Activated naive CD4-positive, alpha-beta T cell treated with anti-CD3 and anti-CD28 coated beads, Interleukin-2, amount 50 U/mL, for 72 hours (primary cell): ENCODE measurements at regions not wholly inside any gene's neighbourhood (a gene's known extent, or its start where the extent isn't known, plus 50 kb on each side); places are given as distances from the start of the nearest gene placed in this dataset.
"Not testable (repeated sequence)": the region's sequence is repeated elsewhere in the genome, so short reads cannot be mapped to it uniquely, and the experiment has no call there.

ENCODE experiments used
- ATAC-seq, 2 donors: fragments of 150-1000 bp; cut with Tn5 transposase; 2 replicates each; pipeline ENCODE4 v1.10.0; 2021; ENCODE audit warnings: mild to moderate bottlenecking in 2 of 2, moderate library complexity in 2 of 2
- DNase-seq, 2 donors: peaks; one replicate each; pipeline ENCODE4 v3.0.0; 2021 to 2022; ENCODE audit warnings: low spot score in 2 of 2
- H3K27ac Mint-ChIP-seq, 2 donors: one replicate each; pipeline ENCODE4 v1.8.0; 2022; ENCODE audit warnings: mild to moderate bottlenecking in 2 of 2, mixed read lengths in 2 of 2
- H3K36me3 Mint-ChIP-seq, 2 donors: one replicate each; pipeline ENCODE4 v1.8.0; 2022; ENCODE audit warnings: mixed read lengths in 2 of 2
- H3K9me3 Mint-ChIP-seq, 2 donors: one replicate each; pipeline ENCODE4 v1.8.0; 2022; ENCODE audit warnings: mixed read lengths in 2 of 2

- Mint-ChIP-seq H3K9me3 (peaks cover 0 to 8% of the 10 kb centered on the region in 2 donors), H3K27ac (no peak overlapping the region), H3K36me3 (no peaks in the 10 kb centered on the region)
- DNase-seq (no peak), ATAC-seq (no peak)
Observed at GRCh38 chr4:156378033-156378665, 424.5 kb upstream of the CTSO start.

DNA sequence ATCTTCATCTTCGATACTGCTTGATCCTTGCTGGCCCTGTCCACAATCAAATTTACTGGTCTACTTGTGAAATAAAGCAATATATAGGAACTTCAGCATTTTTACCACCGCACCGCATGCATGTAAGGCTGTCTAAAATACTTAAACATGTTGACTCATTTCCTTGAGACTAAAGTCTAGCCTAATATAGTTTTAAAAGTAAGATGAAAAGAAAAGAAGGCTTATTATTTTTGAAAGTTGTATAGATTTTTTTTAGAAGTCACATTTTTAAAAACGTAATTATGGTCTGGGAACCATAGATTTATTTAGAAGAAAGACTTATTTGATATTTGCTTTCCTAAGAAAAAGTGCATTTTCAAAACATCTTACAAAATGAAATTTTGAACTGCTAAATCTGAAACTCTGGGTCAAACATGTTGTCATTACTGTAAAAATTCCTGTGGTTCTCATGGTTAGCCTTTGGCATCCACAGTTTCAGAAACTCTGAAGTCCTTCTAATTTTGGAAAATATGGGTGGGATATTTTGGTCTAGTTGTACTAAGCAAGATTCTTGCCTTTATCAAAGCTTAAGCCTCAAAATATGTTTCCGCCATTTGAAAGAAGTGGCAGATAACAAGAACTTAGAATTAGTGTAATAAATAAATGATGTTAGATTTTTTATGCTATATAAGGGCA is 423.5 kb upstream of the CTSO start:
- no peak for DNase-seq
- H3K36me3 Mint-ChIP-seq = no peaks in the 10 kb centered on the region
- H3K9me3 Mint-ChIP-seq = peaks cover 0 to 8% of the 10 kb centered on the region in 2 donors
- no peak for ATAC-seq
- H3K27ac Mint-ChIP-seq = no peak overlapping the region

DNA sequence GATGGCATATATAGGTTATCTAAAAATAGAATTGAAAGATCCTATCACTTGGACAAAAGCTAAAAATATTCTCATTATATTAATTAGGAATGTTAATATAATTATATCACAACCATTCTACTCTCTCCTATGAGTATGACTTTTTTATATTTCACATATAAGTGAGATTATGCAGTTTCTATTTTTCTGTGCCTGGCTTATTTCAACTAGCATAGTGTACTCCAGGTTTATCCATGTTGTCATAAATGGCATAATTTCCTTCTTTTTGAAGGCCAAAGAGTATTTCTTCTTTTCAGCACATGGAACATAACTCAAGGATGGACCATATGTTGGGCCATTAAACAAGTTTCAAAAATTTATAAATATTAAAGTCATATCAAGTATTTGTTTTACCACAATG is 421.2 kb upstream of the CTSO start:
- Mint-ChIP-seq H3K9me3 (peaks cover 0 to 8% of the 10 kb centered on the region in 2 donors), H3K27ac (no peak overlapping the region), H3K36me3 (no peaks in the 10 kb centered on the region)
- DNase-seq (no peak), ATAC-seq (no peak)

DNA sequence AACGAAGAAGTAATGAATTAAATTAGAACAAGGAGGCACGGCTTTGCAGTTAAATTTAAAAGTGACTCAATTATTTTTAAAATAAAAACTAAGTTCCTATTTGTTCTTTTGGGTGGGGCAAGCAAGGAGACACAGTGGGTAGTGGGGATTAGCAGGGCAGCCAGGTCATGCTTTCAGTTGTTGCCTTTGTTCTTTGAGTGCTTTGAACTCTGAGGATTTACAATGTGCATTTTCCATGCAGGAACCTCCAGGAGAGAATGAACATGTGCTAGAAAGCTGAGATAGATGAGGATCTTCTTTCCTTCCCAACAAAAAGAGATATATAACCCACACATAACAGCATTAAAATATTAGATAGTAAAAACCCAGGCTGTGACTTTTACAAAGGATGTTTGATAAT is 420.4 kb upstream of the CTSO start:
- Mint-ChIP-seq H3K9me3 (peaks cover 0 to 11% of the 10 kb centered on the region in 2 donors), H3K27ac (no peak overlapping the region), H3K36me3 (no peaks in the 10 kb centered on the region)
- DNase-seq = no peak
- no peak for ATAC-seq

DNA sequence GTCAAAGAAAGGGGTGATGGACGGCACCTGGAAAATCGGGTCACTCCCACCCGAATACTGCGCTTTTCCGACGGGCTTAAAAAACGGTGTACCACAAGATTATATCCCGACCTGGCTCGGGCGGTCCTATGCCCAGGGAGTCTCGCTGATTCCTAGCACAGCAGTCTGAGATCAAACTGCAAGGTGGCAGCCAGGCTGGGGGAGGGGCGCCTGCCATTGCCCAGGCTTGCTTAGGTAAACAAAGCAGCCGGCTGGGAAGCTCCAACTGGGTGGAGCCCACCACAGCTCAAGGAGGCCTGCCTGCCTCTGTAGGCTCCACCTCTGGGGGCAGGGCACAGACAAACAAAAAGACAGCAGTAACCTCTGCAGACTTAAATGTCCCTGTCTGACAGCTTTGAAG is 413.8 kb upstream of the CTSO start:
- ATAC-seq, H3K27ac Mint-ChIP-seq, DNase-seq, H3K36me3 Mint-ChIP-seq: not testable (repeated sequence)
- H3K9me3 Mint-ChIP-seq = peaks cover 4 to 13% of the 10 kb centered on the region in 2 donors

GRCh38 chr4:156362581-156362980 is 408.9 kb upstream of the CTSO start:
- no peak for DNase-seq
- no peak overlapping the region for H3K27ac Mint-ChIP-seq
- H3K36me3 Mint-ChIP-seq = peaks cover 0 to under 1% of the 10 kb centered on the region in 2 donors
- no peak for ATAC-seq
- H3K9me3 Mint-ChIP-seq = peaks cover 4 to 10% of the 10 kb centered on the region in 2 donors

DNA sequence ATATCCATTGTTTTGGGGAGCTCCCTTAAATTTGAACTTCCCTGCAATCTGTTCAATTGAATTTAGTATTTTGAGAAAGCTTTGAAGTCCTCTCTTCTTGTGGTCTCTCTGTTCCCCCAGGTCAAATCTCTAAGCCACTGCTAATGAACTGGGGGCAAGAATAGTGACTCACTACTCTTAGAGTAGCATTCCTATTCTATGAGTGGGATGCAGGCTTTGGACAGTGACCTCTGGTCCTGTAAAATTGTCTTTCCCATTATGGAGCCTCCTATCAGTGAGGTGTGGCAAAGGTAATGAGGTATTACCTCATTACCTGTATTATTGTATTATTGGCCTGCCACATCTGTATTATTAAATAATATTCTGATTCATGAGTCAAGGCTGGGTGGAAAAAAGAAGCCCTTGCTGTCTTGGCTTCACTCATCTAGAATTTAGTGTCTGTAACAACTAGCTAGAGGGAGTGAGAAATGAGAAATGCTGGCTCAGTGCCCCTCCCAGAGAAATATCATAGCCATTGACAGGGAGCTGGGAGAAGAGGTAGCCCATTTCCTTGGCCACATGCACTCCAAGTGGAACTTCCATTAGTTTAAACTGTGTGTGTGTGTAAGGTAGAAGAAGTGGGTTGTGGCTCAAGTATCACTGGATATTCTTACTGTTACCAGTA is 393.9 kb upstream of the CTSO start:
- Mint-ChIP-seq H3K36me3 (no peaks in the 10 kb centered on the region), H3K9me3 (peaks cover 0 to 3% of the 10 kb centered on the region in 2 donors), H3K27ac (no peak overlapping the region)
- no peak for DNase-seq
- ATAC-seq = no peak

- peaks cover 0 to 3% of the 10 kb centered on the region in 2 donors for H3K9me3 Mint-ChIP-seq
- ATAC-seq = no peak
- no peaks in the 10 kb centered on the region for H3K36me3 Mint-ChIP-seq
- H3K27ac Mint-ChIP-seq = no peak overlapping the region
- DNase-seq = no peak
Observed at GRCh38 chr4:156346959-156347385, 393.3 kb upstream of the CTSO start.

- H3K27ac Mint-ChIP-seq = no peak overlapping the region
Observed at GRCh38 chr4:156344397-156344796, 390.7 kb upstream of the CTSO start.

DNA sequence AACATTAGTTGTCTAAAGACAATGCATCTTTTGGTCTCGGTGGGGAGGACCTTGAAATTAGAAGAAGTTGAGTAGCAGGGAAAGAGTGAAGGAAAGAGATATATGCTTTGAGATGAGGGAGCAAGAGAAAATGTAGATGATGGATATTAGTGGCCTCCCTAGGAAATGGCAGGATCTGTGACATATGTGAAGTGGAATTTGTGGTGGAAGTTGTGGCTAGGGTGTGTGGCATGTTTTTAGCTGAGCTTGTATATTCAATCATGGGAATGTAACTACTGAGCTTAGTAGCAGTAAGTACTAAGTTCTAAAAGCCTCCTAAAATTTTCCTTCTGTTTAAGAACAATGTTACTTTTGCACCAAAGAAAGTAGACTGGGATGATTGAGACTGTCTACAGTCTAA is 382.8 kb upstream of the CTSO start:
- Mint-ChIP-seq H3K36me3 (no peaks in the 10 kb centered on the region), H3K9me3 (peaks cover 0 to 5% of the 10 kb centered on the region in 2 donors)

More at GRCh38 chr4:156344397-156344796, 390.7 kb upstream of the CTSO start:
- Mint-ChIP-seq H3K36me3 (no peaks in the 10 kb centered on the region), H3K9me3 (peaks cover 0 to 5% of the 10 kb centered on the region in 2 donors)
- ATAC-seq (no peak), DNase-seq (no peak)

GRCh38 chr4:156335721-156336120 is 382.1 kb upstream of the CTSO start:
- Mint-ChIP-seq H3K9me3 (peaks cover 0 to 4% of the 10 kb centered on the region in 2 donors), H3K36me3 (no peaks in the 10 kb centered on the region), H3K27ac (no peak overlapping the region)
- ATAC-seq = no peak
- DNase-seq = no peak

More for the DNA sequence above, 382.8 kb upstream of the CTSO start:
- ATAC-seq = no peak
- no peak for DNase-seq
- no peak overlapping the region for H3K27ac Mint-ChIP-seq

DNA sequence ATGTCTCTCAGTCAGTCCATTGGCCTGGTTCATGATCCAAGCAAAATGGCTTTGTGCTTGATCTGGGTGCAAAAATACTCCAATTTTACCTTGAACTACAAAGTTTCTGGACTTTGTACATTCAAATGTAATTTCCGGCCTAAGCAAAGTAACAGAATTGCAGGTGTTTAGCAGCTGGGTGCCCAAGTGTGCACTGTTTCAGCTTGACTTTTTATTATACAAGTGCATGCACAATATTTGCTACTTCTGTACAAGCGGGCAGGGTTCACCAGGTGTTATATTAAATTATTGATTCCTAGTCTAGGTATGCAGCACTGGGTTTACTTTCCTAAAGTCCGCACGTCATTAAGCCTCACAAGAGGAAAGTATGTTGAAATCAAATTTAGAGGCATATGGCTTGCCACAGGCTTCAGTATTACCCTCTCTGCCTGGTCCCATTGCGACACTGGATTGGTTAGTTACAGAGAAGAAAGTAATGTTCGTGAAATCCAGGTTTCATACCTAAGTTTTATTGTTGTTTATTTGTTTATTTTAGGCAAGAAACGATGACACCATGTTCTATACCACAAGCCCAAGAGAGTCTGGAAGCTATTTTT is 376.9 kb upstream of the CTSO start:
- no peak for DNase-seq
- no peak overlapping the region for H3K27ac Mint-ChIP-seq
- ATAC-seq = no peak
- H3K36me3 Mint-ChIP-seq = no peaks in the 10 kb centered on the region
- H3K9me3 Mint-ChIP-seq = no peaks in the 10 kb centered on the region

- Mint-ChIP-seq H3K36me3 (no peaks in the 10 kb centered on the region), H3K9me3 (no peaks in the 10 kb centered on the region), H3K27ac (no peak overlapping the region)
- DNase-seq (no peak), ATAC-seq (no peak)
Observed at GRCh38 chr4:156329779-156330178, 376.1 kb upstream of the CTSO start.

- Mint-ChIP-seq H3K36me3 (no peaks in the 10 kb centered on the region), H3K9me3 (no peaks in the 10 kb centered on the region), H3K27ac (no peak overlapping the region)
- DNase-seq (no peak), ATAC-seq (no peak)
Observed at GRCh38 chr4:156328882-156329281, 375.2 kb upstream of the CTSO start.

DNA sequence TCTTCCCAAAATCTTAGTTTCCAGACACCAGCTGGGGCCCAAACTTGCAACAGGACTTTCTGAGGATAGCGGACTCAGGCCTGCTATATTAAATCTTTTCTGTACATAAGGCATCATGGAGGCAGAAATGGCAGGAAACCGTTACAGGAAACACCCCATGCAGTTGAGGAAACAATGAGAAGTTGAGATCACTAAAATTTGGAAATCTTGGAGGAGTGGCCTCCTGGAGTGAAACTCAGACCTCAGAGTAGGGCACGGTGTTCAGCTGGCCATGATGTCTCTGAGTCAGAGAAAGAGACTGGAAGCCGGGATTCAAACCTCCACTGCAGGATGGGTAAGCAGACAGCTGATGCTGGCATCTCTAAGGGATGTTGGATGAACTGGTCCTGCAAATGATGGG is 372.6 kb upstream of the CTSO start:
- H3K27ac Mint-ChIP-seq = no peak overlapping the region
- DNase-seq (no peak), ATAC-seq (no peak)
- no peaks in the 10 kb centered on the region for H3K36me3 Mint-ChIP-seq
- H3K9me3 Mint-ChIP-seq = peaks cover 3 to 4% of the 10 kb centered on the region in 2 donors

GRCh38 chr4:156322592-156322991 is 368.9 kb upstream of the CTSO start:
- DNase-seq (no peak), ATAC-seq (no peak)
- peaks cover 9 to 10% of the 10 kb centered on the region in 2 donors for H3K9me3 Mint-ChIP-seq
- H3K27ac Mint-ChIP-seq = no peak overlapping the region
- H3K36me3 Mint-ChIP-seq = no peaks in the 10 kb centered on the region

DNA sequence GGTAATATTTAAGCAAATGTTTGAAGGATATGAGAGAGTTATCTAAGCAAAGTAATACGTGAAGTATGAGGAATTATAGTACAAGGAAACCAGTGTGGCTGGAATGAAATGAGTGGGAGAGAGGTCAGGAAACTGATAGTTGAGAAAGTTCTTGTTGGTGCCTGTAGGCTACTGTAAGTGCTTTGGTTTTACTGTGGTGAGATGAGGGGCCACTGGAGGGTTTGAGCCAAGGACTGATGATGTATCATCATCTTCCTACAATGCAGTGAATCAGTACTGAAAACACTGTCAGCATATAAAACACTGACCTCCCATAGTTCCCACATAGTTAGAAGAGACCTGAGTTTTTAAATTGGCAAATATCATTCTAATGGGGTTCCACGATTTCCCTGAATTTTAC is 367.5 kb upstream of the CTSO start:
- H3K9me3 Mint-ChIP-seq = peaks cover 9 to 13% of the 10 kb centered on the region in 2 donors
- DNase-seq (no peak), ATAC-seq (no peak)
- no peaks in the 10 kb centered on the region for H3K36me3 Mint-ChIP-seq
- no peak overlapping the region for H3K27ac Mint-ChIP-seq
